ENCODE measurements at regions not wholly inside any gene's neighbourhood (a gene's known extent, or its start where the extent isn't known, plus 50 kb on each side); places are given as distances from the start of the nearest gene placed in this dataset.
"Not testable (repeated sequence)": the region's sequence is repeated elsewhere in the genome, so short reads cannot be mapped to it uniquely, and the experiment has no call there.

DNA sequence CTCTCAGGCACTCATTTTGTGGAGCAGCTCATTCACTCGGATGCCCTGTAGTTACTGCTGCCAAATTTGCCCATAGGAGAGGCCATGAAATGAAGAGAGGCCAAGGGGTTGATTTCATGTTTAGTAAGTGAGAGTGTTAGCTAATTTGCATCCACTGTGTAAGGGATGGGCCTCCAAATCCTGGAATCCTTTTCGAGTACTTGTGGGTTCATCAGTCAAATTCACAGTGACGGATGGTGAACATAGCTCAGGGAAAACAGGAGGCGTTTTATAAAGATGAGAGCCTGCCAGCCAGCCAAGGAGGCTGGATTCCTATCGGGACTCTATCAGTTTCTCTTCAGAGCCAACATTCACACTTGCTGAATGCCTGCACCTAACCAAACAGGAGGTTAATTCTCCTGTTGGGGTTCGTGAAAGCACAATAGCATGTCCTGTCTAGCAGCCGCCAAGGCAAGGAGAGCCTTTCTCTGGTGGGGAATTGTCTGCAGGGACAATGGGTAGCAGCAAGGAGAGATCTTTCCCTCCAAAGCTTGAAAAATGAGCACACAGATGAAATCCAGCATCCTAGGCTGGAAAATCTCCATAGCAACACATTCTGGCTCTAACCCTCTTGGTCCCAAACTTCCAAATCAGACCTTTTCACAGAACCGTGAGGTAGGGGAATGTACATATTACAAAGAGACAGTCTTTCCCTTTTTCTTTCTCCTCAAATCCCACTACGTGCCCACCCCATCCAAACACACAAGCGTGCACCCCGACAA lies 231.4 kb upstream of the ECI2 start:
- no peak for DNase-seq

DNA sequence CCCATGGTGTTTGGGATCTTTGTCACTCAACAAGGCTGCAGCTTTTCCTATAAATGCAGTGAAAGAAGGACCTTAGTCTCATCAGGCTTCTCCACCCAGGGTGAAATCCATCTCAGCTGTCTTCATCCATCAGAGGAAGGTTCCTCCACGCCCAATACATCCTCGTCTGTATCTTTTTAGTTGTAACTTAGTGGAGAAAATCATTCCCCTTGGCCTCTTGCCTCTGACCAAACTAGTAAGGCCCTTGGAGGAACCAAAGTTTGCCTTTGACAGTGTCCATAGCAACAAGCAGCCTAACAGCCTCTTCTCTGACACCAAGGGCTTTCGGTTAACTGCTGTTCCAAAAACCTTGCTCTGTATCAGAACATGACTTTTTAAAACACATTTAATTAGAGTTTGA lies 230.3 kb upstream of the ECI2 start:
- DNase-seq: no peak

DNA sequence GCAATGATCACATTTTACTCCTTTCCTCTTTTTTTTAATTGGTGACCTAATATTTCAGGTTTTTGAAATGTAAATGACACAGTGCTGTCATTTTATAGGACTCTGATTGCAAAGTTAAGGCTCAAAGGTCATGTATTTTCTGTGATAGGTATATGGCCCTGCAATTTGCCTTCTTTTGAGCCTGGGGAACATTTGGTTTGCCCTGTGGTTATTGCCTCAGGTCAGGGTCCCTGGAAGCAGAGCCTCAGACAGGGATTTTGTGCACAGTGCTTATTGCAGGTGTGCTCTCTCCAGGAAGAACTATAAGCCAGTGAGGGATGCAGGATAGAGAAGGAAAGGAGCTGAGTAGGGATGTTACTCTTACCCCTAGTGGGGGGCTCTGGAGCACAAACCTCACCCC lies 229.3 kb upstream of the ECI2 start:
- DNase-seq: no peak

DNA sequence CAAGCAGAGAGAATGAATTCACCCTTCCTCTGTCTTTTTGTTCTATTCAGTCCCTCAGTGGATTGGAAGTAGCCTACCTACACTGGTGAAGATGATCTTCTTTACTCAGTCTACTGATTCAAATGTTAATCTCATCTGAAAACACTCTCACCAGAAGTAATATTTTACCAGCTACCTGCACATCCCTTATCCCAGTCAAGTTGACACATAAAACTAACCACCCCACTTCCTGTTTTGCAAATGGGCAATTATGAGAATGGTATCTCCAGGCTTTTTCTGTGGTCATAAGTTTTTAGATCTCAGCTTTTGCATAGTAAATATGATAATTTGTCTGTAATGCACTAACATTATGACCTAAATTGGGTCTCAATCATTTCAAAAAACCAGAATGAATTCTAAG lies 228.8 kb upstream of the ECI2 start:
- DNase-seq: no peak

DNA sequence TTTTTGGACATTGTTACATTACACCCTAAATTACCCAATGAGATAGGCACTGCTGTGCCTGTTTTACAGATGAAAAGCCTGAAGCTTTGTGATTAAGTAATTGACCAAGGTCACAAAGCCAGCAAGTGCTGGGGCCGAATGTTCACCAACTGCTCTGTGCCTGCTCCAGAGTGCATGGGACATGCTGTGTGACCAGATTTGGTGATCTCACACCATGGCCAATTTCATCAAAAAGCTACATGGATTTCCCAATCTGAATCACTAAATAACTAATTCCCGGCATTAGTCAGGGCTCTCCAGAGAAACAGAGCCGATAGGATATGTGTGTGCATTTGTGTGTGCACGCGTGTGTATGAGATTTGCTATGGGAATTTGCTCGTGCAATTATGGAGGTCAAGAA lies 228.3 kb upstream of the ECI2 start:
- no peak for DNase-seq

DNA sequence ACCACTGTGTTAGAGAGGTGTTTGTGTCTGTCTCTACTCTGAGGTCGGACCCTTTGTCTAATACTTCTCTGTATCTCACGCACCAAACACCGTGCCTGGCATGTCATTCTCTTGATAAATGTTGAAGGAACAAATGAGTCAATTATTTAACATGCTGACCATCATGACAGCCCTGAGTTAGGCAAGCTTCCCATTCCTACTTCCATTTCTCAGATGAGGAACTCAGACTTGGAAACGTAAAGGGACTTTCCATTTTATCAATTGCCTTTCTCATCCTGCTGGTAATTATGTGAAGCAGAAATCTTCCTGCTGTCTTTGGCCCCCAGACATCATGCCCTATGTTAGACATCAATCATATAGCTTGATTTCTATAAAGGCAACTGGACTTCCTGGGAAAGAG lies 227.0 kb upstream of the ECI2 start:
- DNase-seq: no peak

DNA sequence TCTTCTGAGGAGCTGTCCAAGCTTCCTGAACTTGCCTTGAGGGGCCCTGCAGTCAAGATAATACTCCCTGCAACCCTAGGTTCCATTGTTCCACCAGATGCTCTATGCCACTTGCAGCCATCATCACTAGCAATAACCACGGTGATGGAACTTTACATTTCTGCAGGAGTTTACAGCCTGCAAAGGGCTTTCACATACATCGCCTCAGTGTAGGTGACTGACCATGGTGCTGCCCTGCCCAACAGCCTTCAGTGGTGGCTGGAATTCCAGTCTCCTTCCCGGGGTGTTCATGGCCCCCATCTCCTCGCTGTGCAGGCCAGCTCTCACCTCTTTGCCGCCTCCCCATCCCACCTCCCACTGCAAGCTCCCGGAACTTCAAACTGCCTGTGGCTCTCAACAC lies 225.5 kb upstream of the ECI2 start:
- no peak for DNase-seq

DNA sequence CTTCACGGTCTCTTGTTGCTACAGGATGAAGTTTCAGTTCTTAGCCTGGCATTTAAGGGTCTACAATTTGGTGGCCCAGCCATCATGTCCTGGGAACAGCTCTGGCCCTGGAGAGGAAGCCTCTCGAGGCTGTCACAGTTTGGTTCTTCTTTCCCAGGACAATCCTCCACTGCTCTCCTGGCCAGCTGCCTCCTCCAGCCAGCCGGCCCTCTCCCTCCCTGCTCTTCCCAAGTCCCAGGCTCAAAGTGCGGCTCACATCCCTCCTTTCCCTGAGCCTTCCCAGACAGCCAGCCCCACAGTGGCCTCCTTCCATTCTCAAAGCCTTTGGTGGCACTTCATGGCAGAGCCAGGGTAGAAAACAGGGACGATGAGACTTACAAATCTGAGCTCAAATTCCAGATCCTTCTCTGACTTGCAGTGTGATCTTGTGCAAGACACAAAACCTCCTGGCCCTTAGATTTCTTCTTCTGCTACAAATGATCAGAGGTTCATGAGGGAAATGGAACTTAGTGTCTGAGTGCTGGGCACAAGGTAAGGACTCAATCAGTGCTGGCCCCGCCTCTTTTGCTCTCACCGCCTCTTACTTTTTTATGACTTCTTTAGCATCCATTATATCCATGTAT lies 223.8 kb upstream of the ECI2 start:
- no peak for DNase-seq

DNA sequence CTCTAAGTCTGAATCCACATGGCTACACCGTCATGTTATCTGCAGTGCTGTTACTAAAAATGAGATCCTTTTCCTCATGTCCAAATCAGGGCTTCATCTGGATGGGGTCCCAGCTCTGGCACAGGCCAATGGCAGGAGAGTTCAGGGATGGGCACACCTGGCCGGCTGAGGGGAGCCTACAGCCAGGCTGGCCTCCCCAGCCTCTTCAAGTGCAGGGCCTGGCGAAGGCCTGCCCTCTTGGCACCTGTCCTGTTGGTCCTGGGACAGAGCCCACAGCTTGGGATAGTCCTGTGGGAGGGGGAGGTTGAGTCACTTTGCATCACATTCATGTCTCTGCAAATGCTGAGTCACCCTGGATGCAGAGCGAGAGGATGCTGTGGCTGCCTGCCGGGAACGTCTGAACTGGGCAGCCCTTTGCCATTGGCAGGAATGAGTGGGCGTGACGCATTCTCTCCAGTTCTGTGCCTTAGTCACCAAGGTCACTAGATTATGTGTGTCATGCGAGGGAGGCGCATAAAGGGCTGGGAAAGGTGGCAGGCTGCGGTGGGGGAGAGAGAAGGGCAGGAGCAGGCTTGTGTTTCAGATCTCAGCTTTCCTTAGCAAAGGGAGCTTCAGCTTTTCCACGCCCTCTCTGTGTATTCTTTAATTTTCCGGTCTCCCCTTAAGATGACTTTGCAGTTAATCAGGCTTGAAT lies 223.2 kb upstream of the ECI2 start:
- DNase-seq: no peak

DNA sequence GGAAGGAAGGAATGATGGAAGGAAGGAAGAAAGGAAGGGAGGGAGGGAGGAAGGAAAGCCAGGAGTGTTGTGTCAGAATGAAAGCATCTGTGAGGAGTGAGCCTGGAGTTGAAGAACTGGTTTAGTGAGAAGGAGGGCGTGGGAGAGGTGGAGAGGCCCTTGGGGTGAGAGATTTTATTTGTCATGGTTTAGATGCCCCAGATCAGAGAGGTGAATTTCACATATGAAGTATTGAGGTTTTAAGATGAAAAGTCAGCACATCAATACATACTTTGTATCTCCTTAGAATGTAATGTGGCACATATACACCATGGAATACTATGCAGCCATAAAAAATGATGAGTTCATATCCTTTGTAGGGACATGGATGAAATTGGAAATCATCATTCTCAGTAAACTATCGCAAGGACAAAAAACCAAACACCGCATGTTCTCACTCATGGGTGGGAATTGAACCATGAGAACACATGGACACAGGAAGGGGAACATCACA lies 222.3 kb upstream of the ECI2 start:
- DNase-seq: not testable (repeated sequence)

DNA sequence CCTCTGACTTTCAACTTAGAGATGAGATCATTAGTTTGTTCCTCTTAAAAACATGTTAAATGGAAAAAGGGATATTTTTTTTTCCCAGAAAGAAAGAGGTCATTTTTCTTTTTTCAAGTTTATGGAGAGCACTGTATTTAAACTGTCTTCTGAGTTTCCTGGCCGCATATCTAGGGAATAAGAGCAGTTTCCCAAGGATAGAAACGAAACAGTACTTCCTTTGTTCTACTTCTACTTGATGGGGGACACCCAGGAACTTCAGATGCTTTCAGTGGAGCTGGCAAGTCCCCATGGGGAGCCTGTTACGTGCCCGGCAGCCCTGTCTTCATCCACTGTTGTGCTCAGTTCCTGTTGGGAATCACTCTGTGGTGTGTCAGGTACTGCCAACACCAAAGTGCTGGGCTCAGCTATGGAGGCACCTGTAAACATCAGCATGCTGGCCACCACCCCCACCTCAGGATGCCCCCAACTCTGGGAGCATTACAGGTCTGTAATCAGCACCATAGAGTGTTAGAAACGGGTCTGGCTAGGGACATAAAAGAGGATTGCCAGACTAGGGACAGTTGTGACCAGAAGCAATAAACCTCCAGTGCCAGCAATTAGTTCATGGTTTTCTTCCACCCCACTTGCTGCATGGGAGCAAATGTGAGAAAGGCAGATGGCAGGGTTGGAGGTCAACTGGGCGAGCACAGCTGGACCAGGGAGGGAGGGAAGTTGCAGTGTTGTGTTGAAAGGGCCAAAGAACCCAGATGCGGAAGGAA lies 221.7 kb upstream of the ECI2 start:
- no peak for DNase-seq

DNA sequence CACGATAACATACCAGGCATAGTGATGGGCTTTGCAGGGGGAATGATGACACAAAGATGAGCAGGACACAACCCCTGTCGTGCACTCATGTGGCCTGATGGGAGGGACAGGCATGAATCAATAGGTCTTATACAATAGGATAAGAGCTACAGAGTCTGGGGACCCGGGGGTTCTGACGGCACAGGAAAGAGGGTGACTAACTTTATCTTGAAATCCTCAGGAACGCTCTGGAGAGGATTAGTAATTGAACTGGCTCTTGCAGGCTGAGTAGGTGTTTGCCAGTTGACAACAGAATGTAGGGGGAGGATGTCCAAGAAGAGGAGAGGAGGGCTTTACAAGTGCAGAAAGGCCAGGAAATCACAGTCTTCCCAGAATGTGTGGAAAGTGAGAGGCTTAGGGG lies 219.9 kb upstream of the ECI2 start:
- DNase-seq: no peak

DNA sequence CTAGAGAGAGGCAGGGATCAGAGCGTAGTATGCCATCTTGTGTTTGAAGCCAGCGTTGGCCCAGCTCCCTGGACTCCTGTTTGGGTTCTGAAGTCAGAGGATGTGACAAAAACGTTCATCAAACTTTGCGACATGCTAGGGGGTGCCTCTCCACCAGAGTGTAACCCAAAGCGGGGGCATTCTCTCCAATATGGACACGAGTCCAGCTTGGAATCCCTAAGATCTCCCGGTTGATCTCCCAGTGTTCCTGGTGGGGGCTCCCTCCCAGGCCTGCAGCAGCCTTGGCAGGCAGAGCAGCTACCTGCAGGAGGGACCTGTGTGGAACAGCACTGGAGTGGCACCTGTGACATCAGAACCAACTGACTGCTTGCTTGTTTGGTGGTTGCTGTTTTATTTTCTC lies 218.8 kb upstream of the ECI2 start:
- DNase-seq: no peak

DNA sequence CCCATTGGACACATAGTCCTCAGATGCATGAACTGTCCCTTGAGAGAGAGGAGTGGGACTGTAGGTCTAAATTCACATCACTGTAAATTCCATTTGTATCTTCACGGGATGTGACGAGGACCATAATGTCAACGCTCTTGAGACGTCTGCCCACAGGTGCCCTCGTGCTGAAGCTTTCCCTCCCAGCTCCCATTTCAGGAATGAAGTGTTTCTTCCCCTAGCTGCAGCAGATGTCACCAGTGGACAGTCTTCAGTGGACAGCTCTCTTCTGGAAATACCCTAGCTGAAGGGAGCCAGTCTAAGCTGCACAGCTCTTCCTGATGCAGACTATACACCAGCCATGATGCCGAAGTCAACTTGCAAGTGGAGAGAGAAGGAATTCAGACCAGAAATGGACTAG lies 217.4 kb upstream of the ECI2 start:
- no peak for DNase-seq

DNA sequence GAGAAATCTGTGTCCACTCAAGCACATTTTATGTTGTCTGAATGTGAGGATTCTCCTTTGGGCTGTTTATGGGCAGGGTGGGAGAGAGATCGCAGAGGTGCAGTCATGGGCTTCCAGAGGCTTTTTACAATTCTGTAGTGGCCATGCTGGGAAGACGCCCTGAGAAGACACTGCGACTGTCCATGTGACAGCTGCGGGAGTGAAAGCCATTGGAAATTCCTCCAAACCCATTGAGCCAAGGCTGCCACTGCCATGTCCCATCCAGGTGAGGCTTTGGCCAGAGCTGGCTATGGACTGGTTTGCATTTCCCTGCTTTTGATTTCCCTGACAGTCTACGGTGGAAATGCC lies 216.9 kb upstream of the ECI2 start:
- DNase-seq: no peak

DNA sequence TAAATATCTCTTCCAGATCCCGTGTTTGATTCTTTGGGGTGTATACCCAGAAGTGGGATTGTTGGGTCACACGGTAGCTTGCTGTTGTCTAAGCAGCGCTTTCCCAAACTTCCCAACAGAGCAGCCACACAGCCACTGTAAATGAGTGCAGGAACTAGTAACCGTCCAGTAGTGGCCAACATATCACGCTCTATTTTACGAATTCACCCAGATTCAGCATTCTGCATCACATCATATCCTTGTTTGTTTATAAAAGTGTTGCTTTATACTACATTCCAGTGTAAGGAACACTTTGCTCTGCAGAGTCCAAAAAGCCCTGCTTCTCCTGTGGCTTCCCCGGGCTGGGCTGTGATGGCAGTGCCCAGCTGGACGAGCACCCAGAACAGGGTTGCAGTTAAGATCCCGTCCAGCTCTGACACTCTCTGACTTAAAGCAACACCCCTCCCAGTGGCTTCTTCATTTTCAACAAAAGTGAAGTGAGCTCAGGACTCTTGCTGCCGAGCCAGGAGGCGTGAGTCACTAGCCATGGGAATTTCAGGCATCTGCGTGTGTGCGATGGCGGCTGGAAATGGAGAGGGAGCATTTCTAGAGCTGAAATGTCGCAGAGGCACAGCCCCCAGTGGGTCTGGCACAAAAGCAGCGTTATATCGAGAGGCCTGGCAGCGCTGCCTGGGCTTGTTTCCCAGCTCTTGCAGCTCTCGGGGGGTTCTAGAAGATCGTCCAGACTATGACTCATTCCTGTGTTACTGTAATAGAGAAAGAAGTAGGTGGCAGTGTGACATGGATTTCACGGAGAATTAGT lies 216.3 kb upstream of the ECI2 start:
- DNase-seq: no peak

DNA sequence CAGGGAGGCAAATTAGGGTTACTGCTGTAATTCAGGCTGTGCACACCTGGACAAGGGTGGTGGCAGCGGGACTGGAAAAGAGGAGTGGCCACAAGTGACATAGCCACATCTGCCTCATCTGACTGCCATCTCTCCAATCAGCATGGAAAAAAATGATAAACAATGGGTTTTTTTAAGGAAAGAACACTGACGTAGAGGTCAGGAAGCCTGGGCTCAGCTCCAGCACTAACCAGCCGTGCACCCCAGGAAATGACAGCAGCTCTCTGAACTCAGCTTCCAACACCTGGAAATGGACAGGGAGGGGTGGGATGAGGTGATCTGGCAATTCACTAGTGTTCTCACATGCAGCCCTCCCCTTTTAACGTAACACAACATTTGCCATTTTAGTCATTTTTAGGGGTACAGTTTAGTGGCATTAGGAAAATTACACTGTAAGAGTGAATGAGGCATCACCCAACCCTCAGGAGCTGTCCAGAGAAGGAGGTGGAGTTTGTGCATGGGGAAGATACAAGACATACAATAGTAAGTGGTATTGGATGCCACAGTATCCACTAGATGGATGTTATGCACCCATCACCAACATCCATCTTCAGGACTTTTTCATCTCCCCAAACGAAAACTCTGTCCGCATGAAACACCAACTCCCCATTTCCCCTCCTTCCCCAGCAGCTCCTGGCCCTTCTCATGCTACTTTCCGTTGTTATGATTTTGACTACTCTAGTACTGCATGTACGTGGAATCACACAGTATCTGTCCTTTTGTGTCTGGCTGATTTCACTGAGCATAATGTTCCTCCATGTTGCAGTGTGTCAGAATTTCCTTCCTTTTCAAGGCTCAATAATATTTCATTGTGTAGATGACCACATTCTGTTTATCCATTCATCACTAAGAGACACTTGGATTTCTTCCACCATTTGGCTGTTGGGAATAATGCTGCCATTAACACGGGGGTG lies 215.5 kb upstream of the ECI2 start:
- no peak for DNase-seq

DNA sequence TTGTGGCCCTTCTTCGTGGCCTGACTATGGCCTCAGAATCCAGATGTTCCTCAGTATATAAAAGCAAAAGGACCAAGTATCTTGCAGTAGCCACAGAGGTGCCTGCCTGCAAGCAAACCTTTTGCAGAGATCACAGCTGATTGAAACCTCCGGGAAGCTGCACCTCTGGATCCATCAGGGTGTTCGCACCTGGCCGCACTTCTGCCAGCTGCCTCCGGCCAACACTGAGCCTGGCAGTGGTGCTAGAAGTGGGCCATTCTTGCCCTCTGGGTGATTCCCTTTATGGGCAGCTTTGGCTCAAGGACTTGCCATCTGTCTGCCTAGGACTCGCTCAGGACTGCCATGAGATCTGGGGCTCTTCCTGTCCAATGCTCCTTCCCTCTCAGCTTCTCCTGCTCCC lies 214.6 kb upstream of the ECI2 start:
- DNase-seq: no peak

DNA sequence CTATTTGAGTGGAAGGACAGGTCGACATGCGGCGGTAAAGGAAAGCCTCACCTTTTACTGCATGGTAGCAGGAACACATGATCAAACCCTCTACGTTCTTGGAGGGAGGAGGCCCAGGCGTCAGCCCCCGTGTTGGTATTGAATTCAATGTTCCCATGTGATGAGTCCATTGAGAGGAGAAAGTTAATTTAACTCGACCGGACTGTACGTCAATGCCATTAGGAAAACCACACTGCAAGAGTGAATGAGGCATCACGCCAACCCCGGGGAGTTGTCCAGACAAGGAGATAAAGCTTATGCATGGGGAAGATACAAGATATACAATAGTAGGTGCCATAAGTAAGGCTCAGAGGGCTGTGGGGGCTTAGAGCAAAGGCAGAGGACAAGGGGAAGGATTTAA lies 213.9 kb upstream of the ECI2 start:
- no peak for DNase-seq

DNA sequence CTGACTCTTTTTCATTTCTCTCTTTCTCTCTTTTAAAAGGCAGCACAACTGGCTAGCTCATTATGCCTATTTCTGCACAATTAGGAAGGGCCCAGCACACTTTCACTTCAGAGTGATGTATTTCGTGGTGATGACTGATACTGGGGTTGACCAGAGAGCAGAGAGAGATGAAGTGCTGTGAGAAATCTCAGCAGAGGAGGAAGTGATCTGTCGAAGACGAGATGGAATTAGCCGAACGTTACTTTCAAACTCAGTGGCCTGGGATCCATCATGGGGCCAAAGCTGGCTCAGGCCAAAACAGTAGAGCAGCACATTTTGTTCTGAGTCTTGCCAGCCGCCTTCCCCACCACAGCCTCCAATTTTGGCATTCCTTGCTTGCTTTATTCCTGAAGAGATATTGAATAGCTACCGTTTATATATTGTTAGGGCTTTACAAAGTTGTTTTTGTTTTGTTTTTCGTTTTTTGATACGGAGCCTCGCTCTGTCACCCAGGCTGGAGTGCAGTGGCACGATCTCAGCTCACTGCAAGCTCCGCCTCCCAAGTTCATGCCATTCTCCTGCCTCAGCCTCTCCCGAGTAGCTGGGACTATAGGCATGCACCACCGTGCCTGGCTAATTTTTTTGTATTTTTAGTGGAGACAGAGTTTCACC lies 213.2 kb upstream of the ECI2 start:
- DNase-seq: no peak

DNA sequence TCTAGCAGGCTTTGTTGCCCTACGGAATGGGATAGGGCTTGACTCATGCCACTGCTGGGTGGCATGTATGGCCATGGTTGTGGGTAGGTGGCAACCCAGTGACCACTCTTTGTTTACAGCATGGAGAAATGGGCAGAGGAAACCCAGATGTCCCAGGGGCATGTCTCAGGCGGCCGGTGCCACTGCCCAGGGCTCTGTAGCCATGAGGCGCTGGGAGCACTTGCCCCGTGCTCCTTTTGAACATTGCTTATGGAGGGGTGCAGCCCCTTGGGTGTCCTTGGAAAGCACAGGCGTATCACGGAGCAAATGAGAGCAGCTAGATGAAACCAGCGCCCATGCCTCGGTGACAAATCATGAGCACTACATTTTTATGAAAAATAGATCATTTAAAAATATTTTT lies 212.5 kb upstream of the ECI2 start:
- no peak for DNase-seq
